SU-DHL-6 (cell line): ENCODE measurements at regions not wholly inside any gene's neighbourhood (a gene's known extent, or its start where the extent isn't known, plus 50 kb on each side); places are given as distances from the start of the nearest gene placed in this dataset.

ENCODE experiments used
- CTCF ChIP-seq: fragments of 200-600 bp; sonication (generic); IDR thresholded peaks from one replicate; pipeline ENCODE4 v1.5.1; 2017; ENCODE audit warnings: antibody characterized with exemption, mild to moderate bottlenecking, low read length, moderate library complexity; ENCODE audit not compliant: insufficient read depth, poor library complexity, severe bottlenecking
- EZH2phosphoT487 ChIP-seq: fragments of 200-600 bp; sonication (generic), shearing (Covaris generic); conservative IDR thresholded peaks from 2 replicates; pipeline ENCODE4 v1.6.1; 2018; ENCODE audit warnings: mild to moderate bottlenecking, antibody characterized with exemption, low read length, moderate library complexity, mixed read lengths

- TF ChIP-seq CTCF (no peak), EZH2phosphoT487 (no peak)
Observed at GRCh38 chr13:74024856-74025255, 109.3 kb downstream of the KLF12 start.
